H9 (cell line): ENCODE measurements at regions not wholly inside any gene's neighbourhood (a gene's known extent, or its start where the extent isn't known, plus 50 kb on each side); places are given as distances from the start of the nearest gene placed in this dataset.
"Not testable (repeated sequence)": the region's sequence is repeated elsewhere in the genome, so short reads cannot be mapped to it uniquely, and the experiment has no call there.

Source experiments
- DNase-seq: peaks from one replicate; pipeline ENCODE4 v3.0.0-alpha.2; 2017
- H2AFZ ChIP-seq: one replicate; pipeline ENCODE4 v1.6.1; 2013; ENCODE audit warnings: mild to moderate bottlenecking, low read length, control low read depth, moderate library complexity
- H2AK5ac ChIP-seq: 2 replicates; pipeline ENCODE4 v1.6.1; 2013; ENCODE audit warnings: low read length, control low read depth, mixed read lengths; ENCODE audit not compliant: insufficient read length
- H2BK120ac ChIP-seq: one replicate; pipeline ENCODE4 v1.6.1; 2013; ENCODE audit warnings: low read depth, mild to moderate bottlenecking, low read length, control low read depth, inconsistent platforms; ENCODE audit not compliant: poor library complexity, severe bottlenecking
- H2BK12ac ChIP-seq: 2 replicates; pipeline ENCODE4 v1.6.1; 2013; ENCODE audit warnings: low read length, control low read depth, mixed read lengths, low read depth; ENCODE audit not compliant: insufficient read length
- H2BK15ac ChIP-seq: 2 replicates; pipeline ENCODE4 v1.6.1; 2013; ENCODE audit warnings: low read depth, low read length, control low read depth
- H2BK20ac ChIP-seq: one replicate; pipeline ENCODE4 v1.6.1; 2013; ENCODE audit warnings: low read depth, mild to moderate bottlenecking, low read length, control low read depth, inconsistent platforms; ENCODE audit not compliant: poor library complexity, severe bottlenecking
- H2BK5ac ChIP-seq: 2 replicates; pipeline ENCODE4 v1.6.1; 2013; ENCODE audit warnings: low read length, control low read depth, mixed read lengths; ENCODE audit not compliant: insufficient read length
- H3K14ac ChIP-seq: 2 replicates; pipeline ENCODE4 v1.6.1; 2013; ENCODE audit warnings: low read length, control low read depth; ENCODE audit not compliant: insufficient read depth
- H3K18ac ChIP-seq: 2 replicates; pipeline ENCODE4 v1.6.1; 2013; ENCODE audit warnings: low read depth, mild to moderate bottlenecking, mixed read lengths, low read length, control low read depth; ENCODE audit not compliant: insufficient read length
- H3K23ac ChIP-seq: 2 replicates; pipeline ENCODE4 v1.6.1; 2013; ENCODE audit warnings: low read length, control low read depth, mixed read lengths, low read depth; ENCODE audit not compliant: insufficient read length
- H3K23me2 ChIP-seq: 2 replicates; pipeline ENCODE4 v1.6.1; 2013; ENCODE audit warnings: low read depth, mild to moderate bottlenecking, mixed read lengths, low read length, control low read depth; ENCODE audit not compliant: insufficient read length, poor library complexity, severe bottlenecking
- H3K27ac ChIP-seq: 2 replicates; pipeline ENCODE4 v1.5.1; 2013; ENCODE audit warnings: low read length, control low read depth, mixed read lengths, low read depth; ENCODE audit not compliant: insufficient read length
- H3K27me3 ChIP-seq: 2 replicates; pipeline ENCODE4 v1.6.1; 2013; ENCODE audit warnings: low read length, control low read depth, inconsistent platforms; ENCODE audit not compliant: insufficient read depth
- H3K4ac ChIP-seq: 2 replicates; pipeline ENCODE4 v1.6.1; 2013; ENCODE audit warnings: low read depth, mild to moderate bottlenecking, control low read depth, inconsistent platforms, low read length, moderate library complexity
- H3K4me1 ChIP-seq: 2 replicates; pipeline ENCODE4 v1.6.1; 2013; ENCODE audit warnings: low read length, control low read depth, inconsistent platforms; ENCODE audit not compliant: insufficient read depth
- H3K4me2 ChIP-seq: 2 replicates; pipeline ENCODE4 v1.6.1; 2013; ENCODE audit warnings: low read length, control low read depth, mixed read lengths; ENCODE audit not compliant: insufficient read length, insufficient read depth
- H3K56ac ChIP-seq: 2 replicates; pipeline ENCODE4 v1.6.1; 2013; ENCODE audit warnings: low read depth, mild to moderate bottlenecking, mixed read lengths, low read length, control low read depth; ENCODE audit not compliant: insufficient read length
- H3K79me1 ChIP-seq: 2 replicates; pipeline ENCODE4 v1.6.1; 2013; ENCODE audit warnings: low read depth, mild to moderate bottlenecking, moderate library complexity, low read length, control low read depth, inconsistent platforms; ENCODE audit not compliant: insufficient read depth, poor library complexity, severe bottlenecking
- H3K79me2 ChIP-seq: 2 replicates; pipeline ENCODE4 v1.6.1; 2013; ENCODE audit warnings: low read length, control low read depth, inconsistent platforms; ENCODE audit not compliant: insufficient read depth
- H3K9ac ChIP-seq: 2 replicates; pipeline ENCODE4 v1.6.1; 2013; ENCODE audit warnings: low read length, control low read depth, mixed read lengths; ENCODE audit not compliant: insufficient read length; ENCODE audit errors: extremely low read depth
- H3K9me3 ChIP-seq: one replicate; pipeline ENCODE4 v1.6.1; 2013; ENCODE audit warnings: low read depth, low read length, inconsistent platforms; ENCODE audit not compliant: control insufficient read depth
- H3T11ph ChIP-seq: one replicate; pipeline ENCODE4 v1.6.1; 2013; ENCODE audit warnings: mild to moderate bottlenecking, low read length, control low read depth, inconsistent platforms
- H4K20me1 ChIP-seq: one replicate; pipeline ENCODE4 v1.6.1; 2013; ENCODE audit not compliant: control insufficient read depth, insufficient read length, insufficient read depth
- H4K5ac ChIP-seq: 2 replicates; pipeline ENCODE4 v1.6.1; 2013; ENCODE audit warnings: low read depth, mild to moderate bottlenecking, mixed read lengths, low read length, control low read depth; ENCODE audit not compliant: insufficient read length
- H4K8ac ChIP-seq: replicated peaks from 2 replicates; pipeline ENCODE4 v1.6.1; 2013; ENCODE audit warnings: low read length, control low read depth, mixed read lengths, low read depth; ENCODE audit not compliant: insufficient read length
- H4K91ac ChIP-seq: 2 replicates; pipeline ENCODE4 v1.6.1; 2013; ENCODE audit warnings: low read depth, mild to moderate bottlenecking, moderate library complexity, mixed read lengths, low read length, control low read depth; ENCODE audit not compliant: insufficient read length
- H3K27ac Mint-ChIP-seq, 3 experiments: 2 replicates in 2 of 3; 3 replicates in 1 of 3; pipeline ENCODE4 v1.8.0; 2020 to 2021; ENCODE audit warnings: mixed read lengths in 3 of 3, mild to moderate bottlenecking in 1 of 3, moderate library complexity in 1 of 3
- H3K27me3 Mint-ChIP-seq: 2 replicates; pipeline ENCODE4 v1.8.0; 2021; ENCODE audit warnings: low read depth, mild to moderate bottlenecking, moderate library complexity, mixed read lengths
- H3K36me3 Mint-ChIP-seq, 3 experiments: 2 replicates in 2 of 3; 3 replicates in 1 of 3; pipeline ENCODE4 v1.8.0; 2020 to 2021; ENCODE audit warnings: low read depth in 3 of 3, mixed read lengths in 3 of 3; ENCODE audit not compliant: insufficient read depth in 1 of 3
- H3K4me1 Mint-ChIP-seq, 2 experiments: 2 replicates each; pipeline ENCODE4 v1.8.0; 2020; ENCODE audit warnings: mixed read lengths in 2 of 2
- H3K4me3 Mint-ChIP-seq, 2 experiments: 2 replicates in 1 of 2; 3 replicates in 1 of 2; pipeline ENCODE4 v1.8.0; 2020 to 2021; ENCODE audit warnings: mild to moderate bottlenecking in 2 of 2, mixed read lengths in 2 of 2, moderate library complexity in 1 of 2
- H3K9me3 Mint-ChIP-seq, 2 experiments: 2 replicates in 1 of 2; 3 replicates in 1 of 2; pipeline ENCODE4 v1.8.0; 2020; ENCODE audit warnings: mild to moderate bottlenecking in 2 of 2, mixed read lengths in 2 of 2, moderate library complexity in 1 of 2
- WGBS: extraction: QIAGEN DNeasy Blood & Tissue Kit; methylation state at CpG from one replicate; pipeline ENCODE4 v1.1.7; 2013; ENCODE audit warnings: missing lambda C conversion rate, low lambda C conversion rate, mixed read lengths; ENCODE audit not compliant: insufficient read length; ENCODE audit errors: extremely low coverage; 5-methylcytosine and 5-hydroxymethylcytosine counted together

- Mint-ChIP-seq H3K4me1 (peaks cover 16 to 17% of the 10 kb centered on the region in 2 experiments), H3K36me3 (peaks cover 2 to 11% (median 4%) of the 10 kb centered on the region in 3 experiments; a peak in 5 of 7 replicates)
- not testable (repeated sequence) for H3K4me3 Mint-ChIP-seq, H3K9ac ChIP-seq, H3K23ac ChIP-seq, H4K8ac ChIP-seq, H4K5ac ChIP-seq, H3K27me3 ChIP-seq, H3K56ac ChIP-seq, H3K9me3 Mint-ChIP-seq, H3K27ac Mint-ChIP-seq, H4K91ac ChIP-seq, H2BK5ac ChIP-seq, H2BK120ac ChIP-seq, H3K27ac ChIP-seq, H2BK12ac ChIP-seq, H2BK15ac ChIP-seq, H3T11ph ChIP-seq, H3K79me1 ChIP-seq, H3K14ac ChIP-seq, H3K4ac ChIP-seq, H3K4me1 ChIP-seq, H3K9me3 ChIP-seq, H2AK5ac ChIP-seq, H3K4me2 ChIP-seq, H4K20me1 ChIP-seq, H3K18ac ChIP-seq, H3K23me2 ChIP-seq, H3K27me3 Mint-ChIP-seq, H3K79me2 ChIP-seq, DNase-seq, H2AFZ ChIP-seq, H2BK20ac ChIP-seq
- no CpG with 5 or more reads among the region's 4 CpGs for WGBS
Measured at GRCh38 chr2:42988055-42988454, 195.7 kb upstream of the HAAO start.
